ENCODE measurements at regions not wholly inside any gene's neighbourhood (a gene's known extent, or its start where the extent isn't known, plus 50 kb on each side); places are given as distances from the start of the nearest gene placed in this dataset.

DNA sequence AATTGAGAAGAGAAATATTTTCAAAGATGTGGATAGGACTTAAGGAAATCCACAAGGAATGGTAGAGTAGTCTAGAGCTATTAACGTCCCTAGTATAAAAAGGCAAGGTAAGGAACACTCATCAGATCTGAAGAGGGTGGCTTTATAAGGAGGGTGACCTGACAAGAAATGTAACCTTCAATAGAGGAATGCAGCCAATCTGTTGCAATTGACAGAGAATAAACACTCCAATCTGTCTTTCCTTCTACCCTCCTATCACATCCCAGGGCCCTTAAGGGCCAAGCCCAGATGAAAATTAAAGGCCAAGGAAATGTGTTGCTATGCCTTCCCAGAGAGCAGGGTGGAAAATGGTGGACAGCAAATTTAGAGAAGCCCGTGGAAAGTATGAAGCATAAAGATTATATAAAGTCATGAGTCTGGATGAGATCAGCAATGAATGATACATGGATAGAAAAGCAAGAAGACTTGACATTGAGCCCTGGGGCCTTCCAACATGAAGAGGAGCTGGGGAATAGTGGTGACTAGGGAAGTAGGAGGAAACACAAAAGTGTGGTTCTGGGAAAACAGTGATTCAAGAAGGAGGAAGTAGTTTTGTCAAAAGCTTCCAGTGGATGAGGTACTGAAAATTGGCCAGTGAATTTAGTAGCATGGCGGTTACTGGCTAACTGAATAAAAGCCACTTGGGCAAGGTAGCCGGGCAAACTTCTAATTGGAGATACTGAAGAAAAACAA is 270.6 kb upstream of the TANK start:
- DNase-seq, result no peak

DNA sequence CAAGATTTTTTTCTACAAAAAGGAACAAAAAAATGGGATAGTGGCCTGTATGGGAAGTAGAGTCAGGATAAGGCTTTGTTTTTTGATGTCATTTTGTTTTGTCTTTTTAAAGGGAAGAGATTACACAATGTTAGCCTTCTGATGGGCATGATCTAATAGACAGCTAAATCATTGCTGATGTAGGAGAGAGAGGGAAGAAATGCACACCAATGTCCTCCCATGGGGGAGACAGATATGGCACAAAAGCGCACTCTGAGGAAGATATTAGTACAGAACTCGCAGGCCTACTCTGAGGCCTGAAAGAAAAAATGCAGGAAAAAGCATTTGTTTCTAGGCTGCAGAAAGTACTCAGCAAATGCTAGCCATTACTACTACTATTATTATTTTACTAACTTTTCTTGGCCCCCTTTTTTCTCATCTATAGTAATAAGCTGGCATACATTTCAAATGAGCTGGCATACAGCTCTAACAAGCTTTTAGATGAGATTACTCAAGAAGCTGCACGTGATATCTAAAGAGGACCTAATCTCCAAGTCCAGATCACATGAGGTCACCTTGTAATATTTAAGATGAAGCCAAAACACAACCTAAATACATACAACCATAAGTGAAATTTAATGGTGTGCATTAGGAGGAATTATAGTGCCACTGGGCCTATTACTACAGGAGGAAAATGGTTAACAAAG is 269.4 kb upstream of the TANK start:
- DNase-seq, result no peak

DNA sequence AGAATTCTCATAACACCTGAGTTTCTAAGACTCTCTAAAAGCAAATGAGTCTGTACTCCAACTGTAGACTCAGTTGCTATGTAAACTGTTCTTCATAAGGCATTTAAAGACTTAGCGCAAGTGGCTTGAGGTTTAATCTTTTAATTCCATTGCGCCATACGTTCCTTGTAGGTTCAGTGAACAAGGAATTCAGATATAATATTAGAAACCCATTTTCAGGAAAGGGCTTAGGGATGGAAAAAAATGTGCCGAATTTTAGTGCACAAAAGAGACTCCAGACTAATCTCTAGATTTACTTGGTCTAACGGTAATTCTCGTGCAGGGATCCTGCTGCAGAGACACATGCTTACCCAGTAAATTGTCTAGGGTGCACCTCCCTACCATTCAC is 268.9 kb upstream of the TANK start:
- no peak for DNase-seq

DNA sequence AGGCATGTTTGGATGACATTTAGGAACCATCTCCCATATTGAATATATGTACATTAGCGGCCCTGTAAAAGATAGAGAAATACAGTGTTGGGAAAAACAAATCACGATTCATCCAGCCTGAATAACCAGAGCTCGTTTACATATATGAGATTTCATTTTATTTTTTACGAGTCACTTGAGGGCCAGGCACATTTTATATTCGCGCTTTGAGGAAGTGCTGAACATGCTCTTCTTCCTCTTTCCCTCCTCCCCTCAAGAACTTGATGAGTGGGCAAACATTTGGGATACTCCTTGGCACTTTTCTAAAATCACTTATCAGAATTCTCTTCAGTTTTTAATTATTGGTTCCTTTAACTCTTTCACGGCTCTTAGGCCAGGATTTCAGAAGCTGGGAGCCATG is 268.0 kb upstream of the TANK start:
- no peak for DNase-seq

DNA sequence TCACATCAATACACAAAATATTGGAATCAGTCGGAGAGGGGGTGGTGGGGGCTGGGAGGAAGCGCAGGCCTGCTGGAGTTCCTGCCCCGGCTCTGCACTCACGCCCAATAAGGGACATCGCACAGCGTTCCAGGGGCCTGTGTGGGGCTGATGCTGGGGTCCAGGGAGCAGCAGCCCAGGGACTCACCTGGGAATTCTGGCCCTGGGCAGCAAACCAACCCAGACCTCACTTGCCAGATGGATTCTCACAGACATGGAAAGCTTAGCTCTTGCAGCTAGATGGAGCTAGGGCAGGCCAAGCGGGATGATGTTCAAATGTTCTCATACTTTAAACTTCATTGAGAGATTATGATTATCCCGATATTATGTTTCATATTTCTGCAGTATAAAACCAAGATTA is 266.6 kb upstream of the TANK start:
- DNase-seq, result no peak

DNA sequence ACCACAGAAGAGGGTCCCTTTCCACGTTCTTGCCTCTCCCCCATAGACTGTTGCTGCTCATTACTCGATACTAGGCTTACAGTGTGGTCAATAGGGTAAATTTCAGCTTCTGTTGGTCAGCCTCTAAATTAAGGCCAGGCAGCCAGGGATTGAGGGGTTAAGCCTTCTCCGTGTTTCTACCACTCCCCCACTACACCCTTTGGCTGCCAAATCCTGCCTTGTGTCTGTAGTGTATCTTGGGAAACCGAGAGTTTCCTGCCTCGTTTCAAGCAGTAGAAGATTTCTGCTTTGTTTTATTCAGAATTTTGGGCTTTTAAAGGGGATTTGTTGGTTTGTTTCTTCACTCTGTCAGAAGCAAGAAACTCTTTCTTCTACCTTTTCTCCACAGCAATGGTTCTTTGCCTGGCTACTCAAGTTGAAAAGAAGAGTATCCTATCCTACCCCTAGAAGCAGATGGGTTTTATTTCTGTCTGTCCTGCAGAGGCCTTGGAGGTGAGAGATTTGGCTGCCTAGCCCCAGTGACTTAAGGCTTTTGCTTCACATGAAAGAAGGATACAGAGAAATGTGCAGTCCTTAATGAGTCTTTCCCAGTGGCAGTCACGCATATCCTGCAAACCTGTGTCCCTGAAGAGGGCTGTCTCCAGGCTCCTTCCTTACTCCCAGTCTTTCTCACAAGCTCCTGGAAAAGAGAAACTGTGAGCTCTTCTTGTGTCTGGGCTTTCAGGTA is 261.5 kb upstream of the TANK start:
- DNase-seq, result no peak

DNA sequence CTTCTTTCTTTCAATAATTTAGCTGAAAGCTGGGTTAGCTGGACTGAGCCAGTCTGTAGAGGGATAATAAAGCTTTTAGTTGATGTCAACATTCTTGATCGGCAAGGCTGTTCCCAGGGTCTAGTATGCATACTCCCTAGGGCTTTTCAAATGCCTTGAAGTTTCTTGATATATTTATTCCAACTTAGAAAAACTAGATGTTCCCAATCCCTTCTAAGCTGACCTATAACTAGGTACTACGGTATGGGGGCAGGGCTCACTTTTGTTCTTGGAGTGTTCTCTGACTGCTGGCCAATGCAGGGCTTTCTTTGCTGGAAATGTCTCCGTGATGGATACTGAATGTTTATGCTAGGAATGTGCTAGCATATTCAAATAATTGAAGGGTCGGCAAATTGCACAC is 258.6 kb upstream of the TANK start:
- DNase-seq, result no peak

DNA sequence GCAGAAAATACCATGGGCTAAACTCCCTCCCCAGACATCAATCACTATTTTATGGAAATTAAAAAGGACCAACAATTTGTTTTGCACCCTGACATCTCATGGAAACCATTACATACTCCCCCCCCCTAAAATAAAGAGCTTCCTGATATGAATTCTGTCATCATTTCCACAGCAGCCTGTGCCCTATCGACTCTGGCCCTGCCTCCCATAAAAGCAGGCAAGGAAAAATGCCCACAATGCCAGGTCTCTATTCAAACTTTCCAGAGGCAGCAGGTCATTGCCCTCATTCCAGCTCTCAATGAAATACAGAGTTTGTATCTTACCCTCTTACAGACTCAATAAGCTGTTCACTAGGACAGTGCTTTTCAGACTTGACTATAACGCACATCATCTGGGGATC is 254.4 kb upstream of the TANK start:
- no peak for DNase-seq

DNA sequence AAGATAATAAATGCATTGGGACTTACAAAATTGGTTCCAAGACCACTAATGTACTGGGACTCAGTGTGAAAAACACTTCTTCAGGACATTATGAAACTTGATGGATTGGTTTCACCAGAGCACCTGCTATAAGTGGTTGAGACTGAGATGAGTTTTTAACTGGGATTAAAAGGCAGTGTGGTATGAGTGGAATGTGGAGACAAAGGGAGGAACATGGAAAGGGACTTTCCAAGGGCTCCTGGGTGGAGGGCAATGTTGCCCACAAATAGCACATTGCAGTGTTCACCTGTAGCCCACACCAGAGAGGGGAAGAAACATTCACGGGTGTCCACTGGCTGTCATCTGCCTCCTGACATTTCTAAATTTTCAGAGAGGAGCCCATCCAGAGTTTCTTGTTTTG is 253.3 kb upstream of the TANK start:
- no peak for DNase-seq

DNA sequence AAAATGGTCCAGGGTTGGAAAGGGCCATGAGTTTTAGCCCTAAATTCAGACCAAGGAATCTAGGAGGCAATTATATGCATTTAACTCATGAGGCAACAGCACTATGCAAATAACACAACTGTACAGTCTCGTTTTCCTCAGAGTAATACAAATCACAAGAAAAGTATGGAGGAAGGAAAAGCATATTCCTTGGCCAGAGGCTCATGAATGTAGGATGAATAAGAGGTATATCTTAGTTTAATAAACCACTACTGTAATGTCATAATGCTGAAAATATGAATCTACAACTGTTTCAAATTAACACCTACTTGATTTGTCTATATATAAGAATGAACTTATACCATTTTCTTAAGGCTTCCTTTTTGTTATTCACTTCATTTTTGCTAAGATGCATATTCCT is 252.5 kb upstream of the TANK start:
- no peak for DNase-seq

DNA sequence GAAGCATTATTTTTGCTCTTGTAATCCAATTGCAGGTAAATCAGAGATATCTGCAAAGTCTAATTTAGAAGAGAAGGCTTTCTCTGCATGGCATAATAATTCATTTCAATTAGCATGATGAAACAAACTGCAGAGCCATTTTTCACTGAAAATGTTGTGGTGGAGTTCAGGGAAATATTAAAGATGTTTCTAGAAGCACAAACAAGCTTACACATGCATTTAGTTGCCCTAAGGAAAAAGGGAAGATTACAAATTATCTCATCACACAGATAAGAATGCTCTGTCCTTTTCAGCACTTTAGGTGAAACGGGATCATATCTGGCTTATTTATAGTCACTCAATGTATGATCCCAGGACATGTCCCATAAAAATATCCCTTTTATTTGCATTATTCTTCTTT is 252.1 kb upstream of the TANK start:
- no peak for DNase-seq

DNA sequence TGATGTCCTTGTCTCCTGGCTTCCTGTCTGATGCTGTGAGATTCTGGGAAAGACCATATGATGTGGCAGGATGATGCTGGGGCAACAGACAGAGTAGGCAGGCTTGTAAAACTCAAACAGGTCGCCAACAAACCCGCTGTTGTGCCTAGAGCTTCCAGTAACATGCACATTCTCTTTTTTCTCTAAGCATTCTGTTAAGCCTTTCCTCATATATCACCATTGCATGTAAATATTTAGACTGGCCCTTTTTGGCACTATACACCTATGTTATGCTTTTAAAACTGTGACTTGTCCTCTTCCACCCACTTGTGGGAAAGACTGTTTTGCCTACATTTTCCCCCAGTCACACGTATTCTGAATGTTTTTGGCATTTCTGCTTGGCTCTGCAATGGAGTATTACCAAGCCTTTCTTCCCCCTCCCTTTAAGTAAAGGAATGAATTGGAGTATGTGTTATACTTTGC is 250.4 kb upstream of the TANK start:
- no peak for DNase-seq

DNA sequence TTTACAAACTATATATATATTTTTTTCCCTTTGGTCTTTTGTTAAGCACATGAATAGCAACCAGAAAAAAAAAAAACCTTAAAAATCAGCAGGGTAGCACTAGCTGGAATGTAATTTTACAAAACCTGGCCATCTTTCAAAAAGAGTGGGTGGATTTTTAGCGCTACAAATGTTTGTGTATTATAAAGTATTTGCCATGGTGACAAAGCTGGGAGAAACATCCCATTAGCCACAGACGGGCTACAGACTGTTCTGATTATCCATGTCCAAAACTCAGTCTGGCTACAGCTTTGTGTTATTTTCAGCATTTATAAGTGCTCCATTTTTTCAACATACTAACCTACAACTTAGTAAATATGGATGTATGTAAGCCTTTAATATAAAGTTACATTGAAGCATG is 249.5 kb upstream of the TANK start:
- DNase-seq, result no peak

DNA sequence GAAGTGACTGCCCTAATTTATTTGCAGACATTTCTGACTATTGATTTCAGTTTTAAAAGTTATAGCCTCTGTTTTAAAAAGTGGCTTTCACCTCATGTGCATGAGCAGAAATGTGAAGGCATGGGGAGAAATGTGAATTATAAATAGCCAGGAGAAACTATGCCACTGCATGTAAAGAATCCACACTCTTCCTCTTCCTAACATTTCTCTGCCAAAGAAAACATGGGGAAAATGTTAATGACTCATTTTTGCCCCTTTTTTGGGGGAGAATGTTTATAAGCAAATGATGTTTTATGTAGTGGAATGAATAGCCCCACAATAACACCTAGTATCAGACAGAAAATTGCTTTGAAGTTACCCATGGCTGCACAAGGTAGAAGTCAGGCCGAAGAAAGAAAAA is 249.0 kb upstream of the TANK start:
- DNase-seq, result no peak

DNA sequence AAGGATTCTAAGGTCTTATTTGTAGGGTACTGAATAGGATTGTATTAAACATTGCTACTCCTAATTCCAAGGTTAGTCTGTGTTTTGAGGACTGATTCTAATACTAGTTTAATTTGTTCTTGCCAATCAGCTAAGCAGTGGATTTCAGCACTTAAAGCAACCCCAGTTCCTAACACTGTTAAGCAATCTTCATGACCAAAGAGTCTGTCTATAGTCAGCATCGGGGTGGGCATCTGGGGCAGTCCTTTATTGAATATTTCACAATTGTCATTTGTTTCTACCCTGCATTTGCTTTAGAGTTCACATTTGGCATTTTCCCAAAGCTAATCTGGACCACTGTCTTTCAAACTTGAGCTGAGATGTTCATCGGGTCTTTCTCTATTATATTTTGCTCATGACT is 248.0 kb upstream of the TANK start:
- DNase-seq, result no peak

DNA sequence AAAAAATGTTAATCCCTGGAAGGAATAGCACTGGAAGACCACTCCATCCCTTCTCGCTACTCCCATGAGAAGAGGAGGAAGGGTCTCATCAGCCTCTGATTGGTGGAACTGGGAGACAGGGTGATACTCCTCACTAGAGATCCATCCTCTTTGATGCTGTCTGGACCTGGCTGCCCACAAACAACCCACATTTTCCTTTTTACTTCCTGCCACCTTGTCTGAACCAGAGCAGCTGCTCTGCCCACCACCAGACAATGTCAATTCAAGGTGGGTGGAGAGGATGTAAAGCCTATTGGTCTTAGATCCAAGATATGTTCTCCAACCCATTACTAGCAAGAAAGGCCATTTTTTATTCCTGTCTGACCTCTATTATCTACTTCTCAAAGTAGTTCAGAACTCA is 246.9 kb upstream of the TANK start:
- DNase-seq, result no peak

DNA sequence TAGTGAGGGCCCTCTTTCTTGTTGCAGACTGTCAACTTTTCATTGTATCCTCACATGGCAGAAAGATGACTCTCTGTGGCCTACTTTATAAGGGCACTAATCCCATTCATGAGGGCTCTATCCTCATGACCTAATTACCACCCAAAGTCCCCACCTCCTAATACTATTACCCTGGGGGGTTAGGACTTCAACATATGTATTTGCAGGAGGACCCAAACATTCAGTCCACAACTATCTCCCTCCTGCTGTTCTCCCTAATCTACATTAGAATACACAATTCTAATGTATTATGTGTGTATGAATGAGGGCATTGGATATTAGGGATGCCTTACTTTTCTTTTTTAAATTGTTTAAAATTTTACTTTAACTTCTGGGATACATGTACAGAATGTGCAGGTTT is 246.0 kb upstream of the TANK start:
- no peak for DNase-seq

DNA sequence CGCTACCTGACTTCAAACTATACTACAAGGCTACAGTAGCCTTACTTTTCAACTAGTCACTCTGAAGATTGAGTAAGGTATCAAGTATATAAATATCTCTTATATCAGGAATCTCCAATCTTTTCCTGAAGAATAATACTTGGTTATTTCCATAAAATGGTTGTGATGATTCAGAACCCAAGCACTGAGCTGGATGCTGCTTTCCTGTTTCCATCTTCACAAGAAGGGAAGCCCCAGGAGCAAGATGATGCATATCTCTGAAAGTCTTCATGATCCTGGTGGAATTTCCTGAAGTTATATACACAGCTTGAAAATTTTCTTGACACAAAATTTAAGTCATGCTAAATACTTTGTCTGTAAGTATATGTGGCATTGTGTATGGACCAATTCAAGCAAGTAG is 243.9 kb upstream of the TANK start:
- no peak for DNase-seq

DNA sequence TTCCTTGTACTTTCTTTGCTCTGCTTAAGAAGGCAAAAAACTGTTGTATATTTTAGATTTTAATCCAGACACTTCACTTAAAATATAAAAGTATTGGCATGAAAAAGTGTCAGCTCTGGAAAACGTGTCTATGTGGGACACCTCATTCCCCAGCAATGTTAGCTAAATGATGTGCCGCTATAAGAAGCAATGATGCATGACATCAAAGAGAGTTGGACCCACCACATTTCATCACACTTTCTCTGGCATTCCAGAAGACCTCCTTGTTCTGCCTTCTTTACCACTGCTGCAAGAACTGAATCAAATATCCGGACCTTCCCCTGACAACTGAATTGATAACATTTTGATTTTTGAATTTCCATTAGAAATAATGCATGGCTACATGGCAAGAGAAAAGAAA is 242.4 kb upstream of the TANK start:
- no peak for DNase-seq

DNA sequence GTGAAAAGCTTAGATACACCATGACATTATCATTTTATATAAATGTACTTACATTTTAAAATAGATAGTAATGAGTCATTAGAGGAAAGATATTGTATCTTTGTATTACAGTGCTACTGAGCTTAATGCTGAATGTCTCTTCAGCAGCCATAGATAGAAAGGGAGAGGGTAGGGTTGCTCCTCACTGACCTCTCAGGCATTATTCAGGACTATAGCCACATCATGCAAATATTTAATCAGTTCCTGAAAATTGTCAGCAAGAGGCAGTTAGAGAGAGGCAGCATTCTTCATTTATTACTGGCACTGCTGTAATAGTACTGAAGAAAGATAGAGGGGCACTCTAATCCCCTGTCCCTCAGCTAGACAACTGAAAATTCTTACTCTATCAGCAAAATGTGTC is 242.0 kb upstream of the TANK start:
- no peak for DNase-seq

DNA sequence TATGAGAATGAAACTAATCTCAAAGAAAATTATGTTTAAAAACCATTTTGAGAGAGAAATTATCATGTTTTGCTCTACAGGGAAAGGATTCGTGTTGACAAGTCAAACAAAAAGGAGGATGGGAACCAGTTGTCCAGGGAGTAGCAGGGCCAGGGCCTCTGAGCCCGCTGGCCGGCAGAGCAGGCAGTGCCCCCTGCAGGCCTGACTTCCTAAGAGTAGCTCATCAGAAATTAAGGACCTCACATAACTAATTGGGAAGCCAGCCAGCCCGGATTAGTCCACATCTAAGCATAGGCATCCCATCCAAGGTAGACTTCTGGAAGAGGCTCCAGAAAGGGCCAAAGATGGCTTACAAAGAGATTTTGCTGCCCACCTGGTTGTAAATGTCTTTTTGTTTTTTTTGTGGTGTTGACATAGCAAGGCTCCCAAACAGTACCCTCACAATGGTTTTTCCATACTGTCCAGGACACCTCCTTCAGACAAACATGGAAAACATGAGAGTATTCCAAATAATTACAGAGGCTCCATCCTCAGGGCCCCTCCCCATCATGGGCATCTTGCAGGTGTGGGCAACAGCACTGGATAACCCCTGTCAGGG is 241.2 kb upstream of the TANK start:
- DNase-seq, result no peak

DNA sequence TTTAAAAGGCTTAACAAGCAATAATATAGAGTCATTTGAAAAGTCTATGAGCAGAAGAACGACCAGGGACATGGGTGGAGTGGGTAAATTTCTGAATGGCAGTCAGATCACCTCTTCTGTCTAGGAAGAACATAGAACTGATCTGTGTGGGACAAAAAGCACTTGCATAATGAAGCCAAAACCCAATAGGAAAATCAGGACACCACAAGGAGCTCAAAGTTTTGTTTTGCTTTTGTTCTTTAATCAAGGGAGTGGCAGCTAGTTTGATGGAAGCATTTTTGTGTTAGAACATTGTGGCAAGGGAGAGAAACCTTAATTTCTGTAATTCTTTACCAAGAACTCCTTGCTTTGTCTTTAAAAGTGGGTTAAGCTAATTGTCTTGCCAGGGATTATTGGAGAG is 240.2 kb upstream of the TANK start:
- DNase-seq, result no peak

DNA sequence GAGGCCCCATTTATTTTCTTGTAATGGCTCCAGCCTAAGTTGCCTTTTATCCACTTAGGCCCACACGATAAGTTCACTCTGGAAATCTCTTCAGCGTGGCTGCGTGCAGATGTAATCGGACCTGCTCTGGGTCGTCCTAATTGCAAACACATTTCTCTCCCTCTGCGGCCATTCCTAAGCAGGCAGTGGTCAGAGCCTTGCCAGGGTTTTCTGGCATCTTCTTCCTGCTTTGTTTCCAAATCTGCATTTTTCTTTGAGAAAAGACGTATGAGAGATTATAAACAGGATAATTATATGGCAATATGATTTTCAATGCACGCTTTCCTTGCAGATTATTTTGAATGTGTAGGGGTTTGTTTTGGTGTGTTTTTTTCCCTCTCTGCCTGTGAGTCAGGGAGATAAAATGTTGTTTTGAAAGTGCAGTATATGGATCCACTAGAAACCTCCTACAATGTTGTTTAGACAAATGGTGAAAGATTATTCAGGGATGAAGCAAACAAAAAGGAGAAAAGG is 239.4 kb upstream of the TANK start:
- DNase-seq, result no peak
